Astrocyte (in vitro differentiated cells and primary cell): ENCODE measurements at regions not wholly inside any gene's neighbourhood (a gene's known extent, or its start where the extent isn't known, plus 50 kb on each side); places are given as distances from the start of the nearest gene placed in this dataset.

ENCODE experiments used
- EZH2 ChIP-seq: IDR thresholded peaks from 2 replicates; pipeline ENCODE4 v1.6.1; 2012; ENCODE audit warnings: mild to moderate bottlenecking, low read length, inconsistent platforms; ENCODE audit not compliant: insufficient read depth
- TF ChIP-seq, protein P1 (sequence below): IDR thresholded peaks from 2 replicates; pipeline ENCODE4 v1.5.1; 2011; ENCODE audit warnings: low read depth, mild to moderate bottlenecking, inconsistent platforms, low read length, moderate library complexity; ENCODE audit not compliant: insufficient read depth

DNA sequence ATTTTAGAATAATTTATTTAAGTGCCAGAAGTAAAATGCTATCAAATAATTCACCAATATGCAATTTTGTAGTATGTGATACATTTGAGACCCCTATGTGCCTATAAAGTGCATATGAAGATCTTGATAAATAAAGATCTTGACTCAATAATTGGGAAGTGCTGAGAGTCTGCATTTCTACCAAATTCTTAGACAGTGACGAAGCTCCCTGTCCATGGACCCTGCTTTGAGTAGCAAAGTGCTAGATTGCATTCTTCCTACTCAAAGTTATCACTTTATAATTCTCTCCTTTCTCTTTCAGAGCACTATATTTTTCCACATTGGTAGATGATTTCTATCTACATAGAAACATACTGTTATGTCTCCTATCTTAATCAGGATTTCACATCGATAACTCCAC lies 1393.9 kb downstream of the ARAP2 start:
- TF ChIP-seq, protein P1, sequence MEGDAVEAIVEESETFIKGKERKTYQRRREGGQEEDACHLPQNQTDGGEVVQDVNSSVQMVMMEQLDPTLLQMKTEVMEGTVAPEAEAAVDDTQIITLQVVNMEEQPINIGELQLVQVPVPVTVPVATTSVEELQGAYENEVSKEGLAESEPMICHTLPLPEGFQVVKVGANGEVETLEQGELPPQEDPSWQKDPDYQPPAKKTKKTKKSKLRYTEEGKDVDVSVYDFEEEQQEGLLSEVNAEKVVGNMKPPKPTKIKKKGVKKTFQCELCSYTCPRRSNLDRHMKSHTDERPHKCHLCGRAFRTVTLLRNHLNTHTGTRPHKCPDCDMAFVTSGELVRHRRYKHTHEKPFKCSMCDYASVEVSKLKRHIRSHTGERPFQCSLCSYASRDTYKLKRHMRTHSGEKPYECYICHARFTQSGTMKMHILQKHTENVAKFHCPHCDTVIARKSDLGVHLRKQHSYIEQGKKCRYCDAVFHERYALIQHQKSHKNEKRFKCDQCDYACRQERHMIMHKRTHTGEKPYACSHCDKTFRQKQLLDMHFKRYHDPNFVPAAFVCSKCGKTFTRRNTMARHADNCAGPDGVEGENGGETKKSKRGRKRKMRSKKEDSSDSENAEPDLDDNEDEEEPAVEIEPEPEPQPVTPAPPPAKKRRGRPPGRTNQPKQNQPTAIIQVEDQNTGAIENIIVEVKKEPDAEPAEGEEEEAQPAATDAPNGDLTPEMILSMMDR, result no peak
- TF ChIP-seq EZH2, result no peak
